GM12891 (cell line): ENCODE measurements at regions not wholly inside any gene's neighbourhood (a gene's known extent, or its start where the extent isn't known, plus 50 kb on each side); places are given as distances from the start of the nearest gene placed in this dataset.

Experiments
- POLR2A ChIP-seq: IDR thresholded peaks from 2 replicates; pipeline ENCODE4 v1.6.1; 2011; ENCODE audit warnings: low read depth, low read length, control low read depth
- POLR2AphosphoS5 ChIP-seq: IDR thresholded peaks from 2 replicates; pipeline ENCODE4 v1.6.1; 2011; ENCODE audit warnings: low read depth, low read length, control low read depth

DNA sequence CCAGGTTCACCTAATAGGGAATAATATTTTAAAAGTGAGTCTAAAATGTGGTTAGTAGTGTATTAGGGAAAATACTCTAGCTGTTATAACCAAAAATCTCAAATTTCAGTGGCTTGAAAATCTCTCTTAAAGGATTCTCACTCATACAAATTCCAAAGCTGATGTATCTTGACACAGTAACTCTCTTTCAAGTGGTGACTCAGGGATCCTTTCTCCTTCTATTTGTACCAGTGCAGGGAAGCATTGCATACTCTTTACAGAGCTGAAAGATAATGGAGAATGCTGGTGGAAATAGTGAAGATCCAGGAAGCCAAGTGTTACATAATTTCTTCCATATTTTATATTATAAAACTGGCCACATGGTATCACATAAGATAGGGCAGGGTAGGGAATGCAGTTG, 560.2 kb upstream of the CDH9 start:
- TF ChIP-seq POLR2AphosphoS5, result no peak
- TF ChIP-seq POLR2A, result no peak
